Retina (tissue), 1 donor: ENCODE measurements at regions not wholly inside any gene's neighbourhood (a gene's known extent, or its start where the extent isn't known, plus 50 kb on each side); places are given as distances from the start of the nearest gene placed in this dataset.
"Not testable (repeated sequence)": the region's sequence is repeated elsewhere in the genome, so short reads cannot be mapped to it uniquely, and the experiment has no call there.

ENCODE experiments used
- DNase-seq: peaks from one replicate; pipeline ENCODE4 v3.0.0-alpha.2; 2016

- no peak for DNase-seq
Measured at GRCh38 chr4:53712408-53713020, 121.2 kb upstream of the LNX1 start.

- no peak for DNase-seq
Measured at GRCh38 chr4:53711926-53712325, 120.6 kb upstream of the LNX1 start.

DNA sequence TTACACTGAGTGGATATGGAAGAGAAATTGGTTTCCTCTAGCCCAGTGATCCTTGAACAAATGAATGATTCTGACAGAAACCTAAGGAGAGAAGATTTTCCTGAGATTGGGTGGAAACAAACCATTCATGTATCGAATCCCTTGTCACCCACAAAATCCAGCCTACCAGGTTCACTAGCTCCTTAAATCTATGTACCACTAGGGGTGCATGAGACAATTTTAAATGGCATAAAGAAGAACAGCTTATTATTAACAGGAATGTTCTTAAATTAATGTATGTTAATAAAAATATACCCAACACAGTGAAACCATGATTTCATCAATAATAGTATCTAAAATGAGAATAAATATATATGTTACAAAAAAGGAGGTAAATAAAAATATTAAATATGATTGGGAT, 118.4 kb upstream of the LNX1 start:
- no peak for DNase-seq

- no peak for DNase-seq
Measured at GRCh38 chr4:53707491-53707890, 116.2 kb upstream of the LNX1 start.

DNA sequence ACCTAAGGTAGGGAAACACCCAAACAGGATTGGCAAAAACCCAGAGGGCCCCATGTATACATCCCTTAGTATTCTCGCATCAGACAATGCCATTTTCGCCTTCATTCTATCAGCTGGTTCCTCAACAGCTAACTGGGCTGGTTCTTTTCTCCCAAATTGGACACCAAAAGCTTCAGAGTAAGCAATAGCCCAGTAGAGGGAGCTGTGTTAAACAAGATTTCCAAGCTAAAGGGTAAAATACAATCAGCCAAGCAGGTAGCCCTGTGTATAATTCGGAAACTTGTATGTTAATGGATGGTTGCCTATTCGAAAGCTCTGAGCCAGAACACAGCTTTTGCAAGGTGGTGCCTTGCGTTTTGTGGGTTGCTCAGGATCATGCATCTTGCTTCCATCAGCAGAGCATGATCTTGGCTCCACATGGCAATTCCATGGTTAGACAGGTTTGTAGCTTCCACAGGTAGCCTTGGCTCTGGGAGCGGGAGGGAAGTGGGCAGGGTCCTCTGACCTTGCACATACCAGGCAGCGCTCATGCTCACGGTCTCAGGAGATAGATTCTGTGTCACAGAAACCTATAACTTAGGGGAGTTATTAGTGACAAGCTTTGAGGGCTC, 115.2 kb upstream of the LNX1 start:
- DNase-seq = peak; percentile 49

DNA sequence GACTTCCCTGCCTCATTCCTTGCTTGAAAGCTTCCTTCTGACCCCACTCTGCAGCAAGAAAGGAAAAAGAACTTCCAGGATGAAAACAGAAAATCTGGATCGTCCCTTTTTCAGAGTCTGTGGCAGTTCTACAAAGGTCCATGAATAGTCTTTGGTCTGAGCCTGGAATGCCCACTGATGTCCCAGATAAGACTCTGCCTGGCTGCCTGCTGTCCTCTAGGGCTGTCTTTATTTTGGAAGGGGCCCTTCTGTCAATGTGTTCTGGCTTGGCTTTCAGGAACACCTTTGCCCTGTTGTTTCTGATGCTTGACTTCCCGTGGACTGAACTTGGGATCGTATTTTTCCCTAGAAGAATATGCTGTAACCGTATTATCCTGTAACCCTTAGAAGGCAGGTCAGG, 114.7 kb upstream of the LNX1 start:
- no peak for DNase-seq

- no peak for DNase-seq
Measured at GRCh38 chr4:53705151-53705764, 114.0 kb upstream of the LNX1 start.

GRCh38 chr4:53704329-53704728, 113.0 kb upstream of the LNX1 start:
- no peak for DNase-seq

GRCh38 chr4:53703267-53703655, 112.0 kb upstream of the LNX1 start:
- DNase-seq = no peak

DNA sequence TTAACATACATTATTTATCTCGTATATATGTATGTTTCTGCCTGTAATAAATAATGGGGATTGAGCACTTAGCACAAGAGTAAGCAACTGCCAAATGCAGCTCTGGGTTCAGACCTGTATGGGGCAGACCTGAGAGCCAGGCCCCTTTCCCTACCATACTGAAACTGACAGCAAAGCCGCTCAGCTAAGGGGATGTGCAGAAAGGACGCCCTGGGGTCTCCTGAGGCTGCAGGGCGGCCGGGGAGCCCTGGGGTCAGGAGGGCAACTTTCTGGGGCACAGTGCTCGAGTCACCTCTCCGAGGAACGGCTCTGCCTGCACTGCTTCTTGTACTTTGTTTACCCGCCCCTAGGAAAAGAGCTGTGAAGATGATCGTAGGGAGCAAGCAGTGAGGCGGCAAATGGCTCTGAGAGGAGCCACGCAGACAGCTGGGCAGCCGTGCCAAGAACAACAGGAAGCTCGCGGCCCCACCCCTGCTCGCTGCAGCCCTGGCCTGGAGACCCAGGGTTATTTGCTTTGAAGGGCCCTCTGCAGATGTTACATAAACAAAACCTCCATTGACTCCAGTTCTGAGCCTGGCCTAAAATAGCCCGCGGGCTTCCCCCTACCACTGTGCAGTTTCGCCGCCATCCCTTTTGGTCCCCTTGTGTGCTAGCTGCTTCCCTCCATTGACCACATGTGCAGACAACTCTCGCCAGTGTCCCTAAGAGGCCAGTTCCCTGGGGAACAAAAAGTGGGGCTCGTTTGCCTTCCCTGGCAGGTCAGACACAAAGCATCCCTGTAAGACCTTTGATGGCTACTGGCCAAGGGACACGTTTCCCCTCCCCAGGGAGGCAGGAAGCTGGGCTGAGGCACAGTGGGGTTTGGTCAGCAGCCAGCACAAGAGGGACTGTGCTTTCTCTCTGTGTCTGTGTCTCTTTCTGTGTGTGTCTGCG, 111.3 kb upstream of the LNX1 start:
- peak; percentile 89 for DNase-seq

- not testable (repeated sequence) for DNase-seq
Measured at GRCh38 chr4:53701260-53701659, 110.0 kb upstream of the LNX1 start.

DNA sequence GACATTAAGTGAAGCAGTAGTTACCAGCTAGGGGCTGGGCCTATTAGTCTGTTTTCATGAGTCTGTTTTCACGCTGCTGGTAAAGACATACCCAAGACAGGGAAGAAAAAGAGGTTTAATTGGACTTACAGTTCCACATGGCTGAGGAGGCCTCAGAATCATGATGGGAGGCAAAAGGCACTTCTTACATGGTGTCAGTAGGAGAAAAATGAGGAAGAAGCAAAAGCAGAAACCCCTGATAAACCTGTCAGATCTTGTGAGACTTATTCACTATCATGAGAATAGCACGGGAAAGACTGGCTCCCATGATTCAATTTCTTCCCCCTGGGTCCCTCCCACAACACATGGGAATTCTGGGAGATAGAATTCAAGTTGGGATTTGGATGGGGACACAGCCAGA, 108.0 kb upstream of the LNX1 start:
- not testable (repeated sequence) for DNase-seq

DNA sequence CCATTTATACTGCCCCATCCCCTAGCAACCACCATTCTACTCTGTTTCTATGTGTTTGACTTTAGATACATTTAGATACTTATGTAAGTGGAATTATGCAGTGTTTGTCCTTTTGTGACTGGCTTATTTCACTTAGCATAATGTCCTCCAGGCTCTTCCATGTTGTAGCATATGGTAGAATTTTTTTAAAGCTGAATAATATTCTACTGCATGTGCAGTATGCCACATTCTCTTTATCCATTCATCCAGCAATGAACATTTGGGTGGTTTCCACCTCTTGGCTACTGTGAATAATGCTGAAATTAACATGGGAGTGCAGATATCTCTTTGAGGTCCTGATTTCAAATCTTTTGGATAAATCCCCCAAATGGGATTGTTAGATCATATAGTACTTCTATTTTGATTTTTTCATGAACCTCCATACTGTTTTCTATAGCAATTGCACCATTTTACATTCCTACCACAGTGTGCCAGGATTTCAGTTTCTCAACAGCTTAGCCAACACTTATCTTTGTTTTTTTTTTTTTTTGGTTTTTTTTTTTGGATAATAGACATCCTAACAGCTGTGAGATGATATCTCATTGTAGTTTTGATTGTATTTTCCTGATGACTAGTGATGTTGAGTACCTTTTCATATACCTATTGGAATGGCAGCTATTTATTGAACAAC, 105.9 kb upstream of the LNX1 start:
- no peak for DNase-seq

- DNase-seq = no peak
Measured at GRCh38 chr4:53695540-53696463, 104.5 kb upstream of the LNX1 start.

DNA sequence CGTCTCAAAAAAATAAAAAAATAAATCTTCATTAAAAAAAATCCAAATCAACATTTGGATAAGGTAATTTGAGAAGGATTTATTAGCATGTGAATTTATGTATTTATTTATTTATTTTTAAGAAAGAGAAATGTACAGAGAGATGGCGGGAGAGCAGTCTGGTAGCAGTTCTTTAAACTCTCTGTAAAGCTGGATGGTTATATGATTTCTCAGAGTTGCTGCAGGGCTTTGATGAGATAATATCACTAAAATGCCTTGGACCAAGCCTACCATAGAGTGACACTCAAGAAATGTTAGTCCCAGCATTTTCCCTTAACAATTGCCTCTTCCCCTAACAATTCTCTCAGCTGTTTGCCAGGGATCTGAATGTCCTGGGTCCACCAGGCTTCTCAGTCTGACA, 103.4 kb upstream of the LNX1 start:
- no peak for DNase-seq

GRCh38 chr4:53693909-53694308, 102.6 kb upstream of the LNX1 start:
- no peak for DNase-seq

GRCh38 chr4:53693408-53693807, 102.1 kb upstream of the LNX1 start:
- no peak for DNase-seq

DNA sequence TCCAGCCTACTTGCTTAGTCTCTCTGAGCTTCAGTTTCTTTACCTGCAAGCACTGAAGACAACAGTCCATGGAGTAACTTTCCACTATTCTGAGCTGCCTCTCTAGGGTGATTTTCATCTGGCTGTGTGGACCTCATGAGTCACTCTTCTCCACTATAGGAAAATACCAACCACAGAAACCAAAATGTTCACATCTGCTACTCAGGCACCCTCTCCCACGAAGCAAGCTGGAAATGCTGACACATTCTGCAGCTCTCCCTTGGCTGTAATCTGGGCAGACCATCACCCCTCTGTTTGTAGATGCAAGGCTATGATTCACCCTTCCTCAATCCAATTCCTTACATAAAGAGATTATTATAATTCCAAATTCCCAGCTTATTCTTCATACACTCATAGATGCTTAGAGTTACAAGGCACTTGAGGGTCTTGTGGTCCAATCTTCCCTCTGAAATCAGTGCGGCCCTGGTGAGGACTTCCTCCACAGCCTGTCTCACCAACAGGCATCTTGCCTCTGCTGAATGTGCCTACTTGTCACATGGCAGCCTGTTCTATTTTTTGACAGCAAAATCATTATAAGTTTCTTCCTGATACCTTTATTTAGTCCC, 97.0 kb upstream of the LNX1 start:
- no peak for DNase-seq

DNA sequence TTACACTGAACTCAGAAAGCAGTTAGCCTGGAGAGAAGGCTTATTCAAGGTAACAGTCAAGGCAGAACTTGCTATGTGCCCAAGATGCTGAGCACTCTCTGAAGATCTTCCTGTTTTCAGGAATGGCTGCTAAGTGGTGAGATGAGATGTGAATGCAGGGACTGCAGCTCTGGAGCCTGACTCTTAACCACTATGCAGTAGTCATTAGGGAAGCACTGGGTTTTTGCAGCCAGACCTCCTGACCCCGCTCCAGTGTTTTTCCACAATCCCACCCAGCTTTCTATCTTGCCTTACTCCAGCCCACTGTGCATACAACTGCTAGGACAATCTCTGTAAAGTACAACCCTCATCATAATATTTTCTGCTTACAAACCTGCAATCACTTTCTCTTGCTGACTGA, 95.2 kb upstream of the LNX1 start:
- DNase-seq = no peak

- DNase-seq = no peak
Measured at GRCh38 chr4:53684136-53685130, 93.1 kb upstream of the LNX1 start.
